Pancreas (tissue), 10 donors: ENCODE measurements at regions not wholly inside any gene's neighbourhood (a gene's known extent, or its start where the extent isn't known, plus 50 kb on each side); places are given as distances from the start of the nearest gene placed in this dataset.
"Not testable (repeated sequence)": the region's sequence is repeated elsewhere in the genome, so short reads cannot be mapped to it uniquely, and the experiment has no call there.

Source experiments
- ATAC-seq, 4 donors: fragments of 200-7000 bp; cut with Tn5 transposase; one replicate each; pipeline versions ENCODE4 v1.8.0 to v1.9.1; 2020; ENCODE audit warnings: mild to moderate bottlenecking in 4 of 4, moderate library complexity in 4 of 4
- DNase-seq, 6 donors: peaks; one replicate each; pipeline ENCODE4 v3.0.0-alpha.2; 2020
- FAIRE-seq: peaks from 2 replicates; lab custom pipeline; 2012; peaks lifted over from hg19 to GRCh38; lab: Jason Lieb, UNC
- H3K27ac ChIP-seq, 4 donors: fragments of 200-600 bp; sonication (generic); 1 replicate in 3 of 4; 2 replicates in 1 of 4; pipeline versions ENCODE4 v1.5.0 to v1.8.0; 2020
- H3K27me3 ChIP-seq, 4 donors: fragments of 200-600 bp; one replicate each; pipeline ENCODE4 v1.8.0; 2021
- H3K36me3 ChIP-seq, 3 donors: fragments of 200-600 bp; sonication (generic) in 1 of 3; one replicate each; pipeline versions ENCODE4 v1.5.0 to v1.8.0; 2020 to 2021
- H3K4me1 ChIP-seq, 3 donors: fragments of 200-600 bp; one replicate each; pipeline ENCODE4 v1.8.0; 2021
- H3K4me3 ChIP-seq, 4 donors: fragments of 200-600 bp; sonication (generic) in 2 of 4; one replicate each; pipeline versions ENCODE4 v1.5.0 to v1.8.0; 2020 to 2021
- H3K9me3 ChIP-seq, 4 donors: fragments of 200-600 bp; one replicate each; pipeline ENCODE4 v1.8.0; 2021
- CTCF ChIP-seq, 4 donors: fragments of 200-600 bp; sonication (generic) in 3 of 4; IDR thresholded peaks; one replicate each; pipeline versions ENCODE4 v1.5.0 to v1.8.0; 2021; ENCODE audit warnings: antibody characterized with exemption in 4 of 4
- WGBS, 2 donors: extraction: QIAGEN DNeasy Blood & Tissue Kit; methylation state at CpG; one replicate each; pipeline ENCODE4 v1.1.7; 2013; 5-methylcytosine and 5-hydroxymethylcytosine counted together
- intact Hi-C, 3 donors: fragments of 100-400 bp; cut with DNase I; formaldehyde crosslinking; loops; one replicate each; pipeline versions ENCODE4 v1.11.1 to v1.14.2; 2022
- donor health status: healthy with polysubstance abuse.
- donor health status: DM: no; HTN: no; CAD: no; lungs with moderate emphysema.
- donor health status: DM: no; HTN: no; CAD: no.
- donor health status: control.
- donor health status: control.
- donor health status: Bipolar disorder and iron deficiency.
- donor health status: DM: yes; HTN: yes; CAD: no.
- donor health status: DM: no; HTN: no; CAD: no.
- donor health status: DM: no; HTN: no; CAD: no.
- donor health status: DM: yes; HTN: yes; CAD: no.

DNA sequence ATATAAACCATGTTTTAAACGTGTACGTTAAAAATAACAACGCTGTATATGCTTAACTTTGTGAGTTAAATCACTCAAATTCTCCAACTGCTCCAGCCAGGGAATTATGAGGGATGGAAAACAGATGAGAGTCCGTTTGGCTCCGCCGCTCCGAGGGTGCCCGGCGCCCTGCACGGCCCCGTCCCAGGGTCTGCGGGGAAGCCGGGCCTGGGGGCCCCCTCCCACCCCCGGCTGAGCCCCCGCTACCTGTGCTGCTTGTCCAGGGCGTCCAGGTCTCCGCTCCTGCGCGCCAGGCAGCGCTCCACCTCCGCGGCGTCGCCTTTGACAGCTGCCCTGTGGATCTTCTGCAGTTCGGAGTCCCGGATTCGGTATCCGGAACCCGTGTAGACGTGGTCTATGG is 415.5 kb downstream of the FOXD4L4 start:
- FAIRE-seq, H3K4me1 ChIP-seq, H3K27ac ChIP-seq, intact Hi-C loops, H3K9me3 ChIP-seq, H3K27me3 ChIP-seq, H3K36me3 ChIP-seq: not testable (repeated sequence)
- DNase-seq: peak in 3 of 6 donors; percentile 6 to 55 (median 19)
- 2% methylated on average over 16 of the region's 30 CpGs; no CpG with 5 or more reads in 1 of the 2 donors for WGBS, 2 donors
- ATAC-seq: peak in 2 of 4 donors; percentile 36 to 44
- peak overlapping the region in 1 of 4 donors; percentile 26 for H3K4me3 ChIP-seq

DNA sequence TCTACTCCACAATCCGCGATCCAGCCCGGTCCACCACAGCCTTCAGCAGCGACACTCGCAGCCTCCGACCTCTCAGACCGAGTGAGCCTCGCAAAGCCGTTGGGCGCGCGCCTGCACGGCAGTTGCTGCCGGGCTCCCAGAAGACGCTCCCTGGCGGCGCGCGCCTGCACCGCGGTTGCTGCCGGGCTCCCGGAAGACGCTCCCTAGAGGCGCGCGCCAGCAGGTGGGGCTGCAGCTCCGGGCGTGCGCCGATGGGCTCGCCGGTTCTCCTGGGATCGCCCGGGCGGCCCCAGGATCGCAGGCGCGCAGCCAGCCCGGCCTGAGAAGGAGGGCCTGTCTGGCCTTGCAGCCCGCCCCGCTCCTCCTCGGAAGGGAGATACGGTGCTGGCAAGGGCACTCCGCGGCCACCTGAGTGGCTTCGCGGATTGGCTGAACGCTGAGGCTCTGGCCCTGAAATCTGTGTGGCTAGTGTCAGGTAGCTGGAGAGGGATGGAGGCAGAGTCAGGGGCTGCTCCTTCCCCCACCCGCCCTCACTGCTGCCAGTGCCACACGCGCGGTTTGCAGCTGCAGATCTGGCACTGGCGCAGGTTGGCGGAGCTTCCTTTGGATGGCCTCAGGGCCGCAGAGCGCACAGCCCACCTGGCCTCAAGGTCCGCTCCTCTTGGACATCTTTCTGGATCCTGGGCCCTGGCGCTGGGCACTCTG is 416.2 kb downstream of the FOXD4L4 start:
- H3K27me3 ChIP-seq, FAIRE-seq, H3K4me1 ChIP-seq, H3K9me3 ChIP-seq, H3K27ac ChIP-seq, intact Hi-C loops, H3K36me3 ChIP-seq: not testable (repeated sequence)
- DNase-seq: peak; percentile 61 to 90 (median 80)
- 0% methylated on average over 14 to 38 of the region's 59 CpGs for WGBS, 2 donors
- H3K4me3 ChIP-seq: peak overlapping the region in 1 of 4 donors; percentile 43
- TF ChIP-seq CTCF (IDR thresholded peaks at IDR 0.05): peak in 1 of 4 donors; percentile 23
- ATAC-seq: peak; percentile 100

GRCh38 chr9:66153971-66154691 is 417.2 kb downstream of the FOXD4L4 start:
- H3K36me3 ChIP-seq, H3K27ac ChIP-seq, H3K27me3 ChIP-seq, H3K4me1 ChIP-seq, ATAC-seq, H3K9me3 ChIP-seq, intact Hi-C loops, FAIRE-seq: not testable (repeated sequence)
- peak; percentile 3 to 68 (median 22) for DNase-seq
- H3K4me3 ChIP-seq: peak overlapping the region in 3 of 4 donors; percentile 20 to 43 (median 26)
- WGBS, 2 donors: 26 to 29% methylated on average over 7 to 27 of the region's 40 CpGs

- WGBS, 2 donors: 62 to 65% methylated on average over 3 to 5 of the region's 7 CpGs
- intact Hi-C loops, DNase-seq: not testable (repeated sequence)
Measured at GRCh38 chr9:66182316-66182715, 445.4 kb downstream of the FOXD4L4 start.

GRCh38 chr9:66183648-66184047 is 446.7 kb downstream of the FOXD4L4 start:
- FAIRE-seq, H3K27ac ChIP-seq, intact Hi-C loops, H3K4me3 ChIP-seq, H3K27me3 ChIP-seq, DNase-seq, H3K4me1 ChIP-seq, H3K36me3 ChIP-seq, H3K9me3 ChIP-seq, ATAC-seq: not testable (repeated sequence)
- 65 to 68% methylated on average over 2 of the region's 2 CpGs for WGBS, 2 donors

More at GRCh38 chr9:66182316-66182715, 445.4 kb downstream of the FOXD4L4 start:
- not testable (repeated sequence) for H3K27me3 ChIP-seq, H3K36me3 ChIP-seq, ATAC-seq, FAIRE-seq, H3K4me3 ChIP-seq, H3K27ac ChIP-seq, H3K9me3 ChIP-seq, H3K4me1 ChIP-seq

GRCh38 chr9:66197199-66197598 is 460.3 kb downstream of the FOXD4L4 start:
- H3K27me3 ChIP-seq, H3K4me3 ChIP-seq, H3K27ac ChIP-seq, H3K4me1 ChIP-seq, intact Hi-C loops, FAIRE-seq, H3K36me3 ChIP-seq, DNase-seq, H3K9me3 ChIP-seq, ATAC-seq: not testable (repeated sequence)
- 65 to 74% methylated on average over 2 of the region's 4 CpGs for WGBS, 2 donors

GRCh38 chr9:66198421-66198820 is 461.5 kb downstream of the FOXD4L4 start:
- H3K27ac ChIP-seq, H3K36me3 ChIP-seq, FAIRE-seq, intact Hi-C loops, H3K4me3 ChIP-seq, H3K9me3 ChIP-seq, H3K27me3 ChIP-seq, H3K4me1 ChIP-seq: not testable (repeated sequence)
- 37 to 55% methylated on average over 16 to 17 of the region's 22 CpGs for WGBS, 2 donors
- DNase-seq (peak in 4 of 6 donors; percentile 15 to 62 (median 44)), ATAC-seq (peak; percentile 77 to 91 (median 84))

DNA sequence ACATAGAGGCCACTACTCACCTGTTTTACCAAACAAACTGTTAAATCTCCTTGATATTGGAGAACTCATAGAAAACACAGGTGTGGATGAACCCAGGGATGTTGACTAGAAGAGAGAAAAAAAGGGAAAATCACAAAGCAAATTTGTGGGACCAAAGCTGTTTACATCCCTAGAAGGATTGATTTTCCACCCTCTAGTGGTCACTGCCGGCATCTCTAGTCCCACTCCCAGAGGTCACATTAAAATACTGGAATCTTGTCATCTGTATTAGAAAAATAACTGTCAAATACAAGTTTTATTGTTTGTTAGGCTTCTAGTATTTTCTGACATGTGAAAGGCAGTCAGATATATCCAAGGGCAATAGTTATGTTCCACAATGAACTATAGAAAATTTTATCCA is 469.7 kb downstream of the FOXD4L4 start:
- H3K9me3 ChIP-seq, intact Hi-C loops, H3K4me1 ChIP-seq, H3K4me3 ChIP-seq, DNase-seq, H3K27me3 ChIP-seq, H3K27ac ChIP-seq, H3K36me3 ChIP-seq: not testable (repeated sequence)
- FAIRE-seq: peak; percentile 9
- ATAC-seq: peak; percentile 56 to 87 (median 74)
- WGBS, 2 donors: no CpG with 5 or more reads among the region's 1 CpG

DNA sequence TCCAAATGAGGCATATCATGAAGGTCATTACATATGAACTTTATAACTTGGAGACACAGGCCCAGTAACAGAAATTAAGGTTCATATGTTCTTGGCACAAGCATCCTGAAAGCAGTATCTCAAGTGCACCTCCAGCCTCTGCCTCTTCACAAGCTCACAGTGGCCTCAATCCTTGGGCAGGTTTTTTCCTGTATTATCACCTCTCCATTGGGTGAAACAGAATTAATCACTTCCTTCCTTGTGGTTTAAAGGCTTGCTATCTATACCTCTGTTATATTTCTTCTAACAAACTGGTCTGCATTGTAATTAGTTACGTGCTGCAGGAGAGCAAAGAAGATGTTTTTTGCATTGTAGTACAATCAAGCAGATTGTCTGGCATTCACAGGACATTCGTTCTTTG is 471.0 kb downstream of the FOXD4L4 start:
- intact Hi-C loops, H3K4me1 ChIP-seq, DNase-seq, ATAC-seq, FAIRE-seq, H3K27ac ChIP-seq, H3K4me3 ChIP-seq, H3K36me3 ChIP-seq, H3K9me3 ChIP-seq, H3K27me3 ChIP-seq: not testable (repeated sequence)
- no CpG with 5 or more reads among the region's 2 CpGs for WGBS, 2 donors

GRCh38 chr9:66244763-66245162 is 507.8 kb downstream of the FOXD4L4 start:
- H3K4me3 ChIP-seq, H3K27me3 ChIP-seq, H3K36me3 ChIP-seq, H3K9me3 ChIP-seq, DNase-seq, H3K27ac ChIP-seq, H3K4me1 ChIP-seq, intact Hi-C loops, ATAC-seq, FAIRE-seq: not testable (repeated sequence)
- WGBS, 2 donors: 84% methylated on average over 4 of the region's 4 CpGs; no CpG with 5 or more reads in 1 of the 2 donors

GRCh38 chr9:66245481-66245880 is 508.5 kb downstream of the FOXD4L4 start:
- intact Hi-C loops, H3K27me3 ChIP-seq, H3K4me3 ChIP-seq, H3K9me3 ChIP-seq, H3K27ac ChIP-seq, FAIRE-seq, ATAC-seq, H3K36me3 ChIP-seq, H3K4me1 ChIP-seq: not testable (repeated sequence)
- peak in 2 of 6 donors; percentile 7 to 41 for DNase-seq
- 0 to 50% methylated on average over 1 of the region's 3 CpGs for WGBS, 2 donors
